K562 (cell line): ENCODE measurements at regions not wholly inside any gene's neighbourhood (a gene's known extent, or its start where the extent isn't known, plus 50 kb on each side); places are given as distances from the start of the nearest gene placed in this dataset.

Experiments used
- ATAC-seq: fragments of 200-7000 bp; cut with Tn5 transposase; 3 replicates; pipeline ENCODE4 v1.9.1; 2020; ENCODE audit warnings: moderate library complexity
- BruUV-seq: library from RNA; stranded (reverse); fragments of 400-500 nt; replicated peaks from 2 replicates; lab custom pipeline; 2021; lab: Mats Ljungman, UMichigan
- CTCF ChIA-PET: fragments of 300-600 bp; formaldehyde crosslinking; extraction: SDS; loops from one replicate; lab custom pipeline; 2021; ENCODE audit warnings: low intra/inter-chr PET ratio; lab: Yijun Ruan, JAX
- POLR2A ChIA-PET: fragments of 300-600, 350-650 bp; sonication (Branson Sonifier 250); formaldehyde crosslinking; extraction: SDS; loops from one replicate; lab custom pipeline; 2021; ENCODE audit warnings: antibody characterized with exemption, inconsistent platforms; lab: Yijun Ruan, JAX
- DNase-seq, 4 experiments: peaks; one replicate each; pipeline versions ENCODE4 v3.0.0 to v3.0.0-alpha.2; 2011 to 2018; ENCODE audit warnings: low spot score in 3 of 4, mixed read lengths in 3 of 4; ENCODE audit errors: extremely low read depth in 1 of 4
- FAIRE-seq: peaks from 2 replicates; lab custom pipeline; 2011; peaks lifted over from hg19 to GRCh38; lab: Jason Lieb, UNC
- H2AFZ ChIP-seq: 2 replicates; pipeline ENCODE4 v1.6.0; 2011; ENCODE audit warnings: low read depth, low read length, control low read depth, inconsistent platforms
- H3K27ac ChIP-seq: fragments of 200-600 bp; 3 replicates; pipeline ENCODE4 v1.8.0; 2011; ENCODE audit warnings: low read depth, mild to moderate bottlenecking, control low read depth, inconsistent platforms, low read length, moderate library complexity, mixed read lengths; ENCODE audit errors: extremely low read depth
- H3K27me3 ChIP-seq, 2 experiments: fragments of 300-600 bp in 1 of 2; 2 replicates in 1 of 2; 3 replicates in 1 of 2; pipeline versions ENCODE4 v1.6.0 to v1.8.0; 2011; ENCODE audit warnings: inconsistent platforms in 2 of 2, low read length in 2 of 2, mild to moderate bottlenecking in 1 of 2, mixed read lengths in 1 of 2, moderate library complexity in 1 of 2; ENCODE audit not compliant: control insufficient read depth in 2 of 2, insufficient read depth in 2 of 2
- H3K36me3 ChIP-seq: fragments of 300-600 bp; 3 replicates; pipeline ENCODE4 v1.8.0; 2011; ENCODE audit warnings: mild to moderate bottlenecking, low read length, inconsistent platforms; ENCODE audit not compliant: control insufficient read depth, insufficient read depth
- H3K4me1 ChIP-seq, 2 experiments: fragments of 200-600 bp in 1 of 2; replicated peaks in 1 of 2; 2 replicates in 1 of 2; 3 replicates in 1 of 2; pipeline versions ENCODE4 v1.5.1 to v1.8.0; 2011; ENCODE audit warnings: inconsistent platforms in 2 of 2, low read length in 2 of 2, mild to moderate bottlenecking in 1 of 2, mixed read lengths in 1 of 2, moderate library complexity in 1 of 2; ENCODE audit not compliant: control insufficient read depth in 2 of 2, insufficient read depth in 2 of 2
- H3K4me2 ChIP-seq: 2 replicates; pipeline ENCODE4 v1.6.1; 2011; ENCODE audit warnings: low read length, control low read depth, inconsistent platforms, mixed read lengths; ENCODE audit not compliant: insufficient read depth
- H3K4me3 ChIP-seq: fragments of 200-600 bp; sonication (generic), shearing (Covaris generic); 2 replicates; pipeline ENCODE4 v1.5.1; 2016; ENCODE audit warnings: control low read depth, inconsistent platforms
- H3K79me2 ChIP-seq: fragments of 200-600 bp; 3 replicates; pipeline ENCODE4 v1.8.0; 2011; ENCODE audit warnings: low read length, inconsistent platforms; ENCODE audit not compliant: control insufficient read depth, insufficient read depth
- H3K9ac ChIP-seq, 2 experiments: 2 replicates each; pipeline versions ENCODE4 v1.6.0 to v1.6.1; 2011; ENCODE audit warnings: low read depth in 2 of 2, low read length in 2 of 2, control low read depth in 1 of 2, inconsistent platforms in 1 of 2, mild to moderate bottlenecking in 1 of 2, mixed read lengths in 1 of 2; ENCODE audit not compliant: insufficient read depth in 1 of 2
- H3K9me1 ChIP-seq: one replicate; pipeline ENCODE4 v1.6.0; 2011; ENCODE audit warnings: inconsistent platforms, mild to moderate bottlenecking, low read length, moderate library complexity; ENCODE audit not compliant: control insufficient read depth, insufficient read depth
- H3K9me3 ChIP-seq: replicated peaks from 2 replicates; pipeline ENCODE4 v1.5.1; 2011; ENCODE audit warnings: low read depth, low read length, inconsistent platforms; ENCODE audit not compliant: control insufficient read depth, insufficient read depth
- H4K20me1 ChIP-seq: replicated peaks from 2 replicates; pipeline ENCODE4 v1.6.1; 2011; ENCODE audit warnings: low read length, inconsistent platforms, mixed read lengths; ENCODE audit not compliant: control insufficient read depth, insufficient read depth
- CBX1 ChIP-seq: sonication (generic); IDR thresholded peaks from 2 replicates; pipeline ENCODE4 v1.6.1; 2016; ENCODE audit warnings: antibody characterized with exemption, low read depth, mild to moderate bottlenecking
- FOXJ3 ChIP-seq: sonication (generic); formaldehyde crosslinking; IDR thresholded peaks from 2 replicates; pipeline ENCODE4 v1.4.0; 2020; ENCODE audit warnings: mild to moderate bottlenecking, missing genetic modification reagents
- HEY1 ChIP-seq: fragments of 250-450 bp; sonication (Bioruptor Pico); IDR thresholded peaks from 2 replicates; pipeline ENCODE4 v1.5.0; 2020; ENCODE audit warnings: mild to moderate bottlenecking, moderate library complexity, borderline replicate concordance
- RBBP5 ChIP-seq: fragments of 200-600 bp; sonication (generic); IDR thresholded peaks from 2 replicates; pipeline ENCODE4 v1.6.1; 2012; ENCODE audit warnings: borderline replicate concordance, mild to moderate bottlenecking, low read length, control low read depth, inconsistent platforms; ENCODE audit not compliant: insufficient read depth, poor library complexity, severe bottlenecking
- SMARCB1 ChIP-seq: IDR thresholded peaks from 2 replicates; pipeline ENCODE4 v1.6.1; 2011; ENCODE audit warnings: improper control_type of control experiment, low read depth; ENCODE audit not compliant: insufficient read length
- ZNF695 ChIP-seq: fragments of 450-650 bp; formaldehyde crosslinking; IDR thresholded peaks from 2 replicates; pipeline ENCODE4 v1.4.0; 2020; ENCODE audit warnings: mild to moderate bottlenecking, moderate library complexity
- WGBS: fragments of 100-300 bp; shearing (Covaris generic); methylation state at CpG from one replicate; pipeline ENCODE4 v1.1.6; 2016; ENCODE audit warnings: low coverage, mixed read lengths; ENCODE audit not compliant: insufficient coverage; ENCODE audit errors: missing lambda C conversion rate; 5-methylcytosine and 5-hydroxymethylcytosine counted together
- in situ Hi-C: fragments of 300-500 bp; cut with MboI; formaldehyde crosslinking; loops from 4 replicates; pipeline ENCODE4 v1.15.0; 2018; ENCODE audit warnings: inconsistent platforms, mixed read lengths
- intact Hi-C: fragments of 100-400 bp; cut with micrococcal nuclease; formaldehyde crosslinking; loops from 2 replicates; pipeline ENCODE4 v1.14.2; 2022

DNA sequence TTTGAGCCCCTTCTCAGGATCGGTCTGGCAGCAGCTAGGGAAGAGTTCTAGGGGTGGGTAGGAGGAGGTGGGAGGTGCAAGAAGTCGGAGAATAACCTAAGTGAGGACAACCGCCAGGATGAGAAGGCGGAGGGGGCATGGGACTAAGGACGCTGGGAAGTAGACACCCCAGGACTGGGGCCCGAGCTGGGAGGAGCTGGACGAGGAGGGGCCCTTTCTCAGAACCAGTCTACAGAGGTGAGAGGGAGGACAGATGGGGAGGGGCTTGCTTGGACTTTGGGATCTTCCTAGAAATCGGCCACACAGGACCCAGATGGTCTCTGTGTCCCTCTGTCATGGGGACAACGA, 90.0 kb upstream of the MYL10 start:
- H3K9ac ChIP-seq, result no peak overlapping the region
- CTCF ChIA-PET, result no interaction called here
- H3K79me2 ChIP-seq, result no peaks in the 10 kb centered on the region
- DNase-seq, result no peak
- H3K9me1 ChIP-seq, result no peaks in the 10 kb centered on the region
- H3K27me3 ChIP-seq, result peaks cover 12 to 55% of the 10 kb centered on the region in 2 experiments
- in situ Hi-C loops, result no loop called here
- H3K4me1 ChIP-seq, result peaks cover 0 to 14% of the 10 kb centered on the region in 2 experiments; a peak in 3 of 5 replicates
- BruUV-seq, result no TSS peak
- no peak for ATAC-seq
- no peaks in the 10 kb centered on the region for H3K9me3 ChIP-seq
- 13% methylated on average over 9 of the region's 9 CpGs for WGBS
- TF ChIP-seq ZNF695 (CRISPR knock-in tag), result no peak
- TF ChIP-seq HEY1 (CRISPR knock-in tag), result no peak
- TF ChIP-seq SMARCB1, result no peak
- TF ChIP-seq FOXJ3 (CRISPR knock-in tag), result no peak
- TF ChIP-seq, all 486 proteins: peak for 0
- Histone ChIP-seq H3K27ac (no peak overlapping the region), H4K20me1 (no peaks in the 10 kb centered on the region), H3K4me3 (no peak overlapping the region), H3K36me3 (no peaks in the 10 kb centered on the region), H3K4me2 (no peak overlapping the region), H2AFZ (no peak overlapping the region)
- POLR2A ChIA-PET, result no interaction called here
- FAIRE-seq, result no peak
- intact Hi-C loops, result no loop called here

DNA sequence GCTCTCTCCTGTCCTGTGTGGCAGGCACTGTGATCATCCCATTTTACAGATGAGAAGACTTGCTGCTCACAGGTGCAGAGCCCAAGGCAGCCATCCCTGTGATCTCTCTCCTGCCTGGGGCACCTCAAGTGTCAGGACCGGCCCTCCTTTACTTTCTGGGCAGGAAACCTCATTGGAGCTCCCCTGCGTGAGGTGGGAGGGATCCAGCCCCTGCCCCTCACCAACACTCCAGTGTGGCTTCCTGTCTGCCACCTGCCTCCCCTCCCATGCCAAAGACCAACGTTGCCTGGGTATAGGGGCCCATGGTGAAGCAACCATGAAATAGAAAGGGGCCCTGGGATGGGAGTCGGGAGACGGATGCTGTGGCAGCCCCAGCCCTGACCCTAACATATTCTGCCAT, 91.2 kb upstream of the MYL10 start:
- H2AFZ ChIP-seq, result no peak overlapping the region
- intact Hi-C loops, result no loop called here
- FAIRE-seq (no peak), ATAC-seq (no peak), DNase-seq (no peak)
- H3K4me3 ChIP-seq, result no peak overlapping the region
- H3K9ac ChIP-seq, result no peak overlapping the region; a peak in 1 of 4 replicates
- H3K36me3 ChIP-seq, result no peaks in the 10 kb centered on the region
- WGBS, result 5% methylated on average over 5 of the region's 5 CpGs
- ChIA-PET POLR2A (no interaction called here), CTCF (no interaction called here)
- H3K4me1 ChIP-seq, result peaks cover 0 to 14% of the 10 kb centered on the region in 2 experiments; a peak in 3 of 5 replicates
- in situ Hi-C loops, result no loop called here
- H4K20me1 ChIP-seq, result no peaks in the 10 kb centered on the region
- H3K27ac ChIP-seq, result no peak overlapping the region
- no peaks in the 10 kb centered on the region for H3K9me1 ChIP-seq
- H3K4me2 ChIP-seq, result no peak overlapping the region
- H3K27me3 ChIP-seq, result peaks cover 8 to 56% of the 10 kb centered on the region in 2 experiments; a peak in 4 of 5 replicates
- no TSS peak for BruUV-seq
- TF ChIP-seq CBX1 (0 out of 2 replicates have a peak, but pooled peaks have one; percentile 0), RBBP5 (no peak)
- no peaks in the 10 kb centered on the region for H3K9me3 ChIP-seq
- no peaks in the 10 kb centered on the region for H3K79me2 ChIP-seq
